GM23248 (cell line): ENCODE measurements at regions not wholly inside any gene's neighbourhood (a gene's known extent, or its start where the extent isn't known, plus 50 kb on each side); places are given as distances from the start of the nearest gene placed in this dataset.

Experiments used
- EZH2 ChIP-seq: fragments of 200-600 bp; sonication (generic); IDR thresholded peaks from 2 replicates; pipeline ENCODE4 v1.6.1; 2018; ENCODE audit warnings: antibody characterized with exemption, mild to moderate bottlenecking; ENCODE audit not compliant: insufficient read depth, poor library complexity, severe bottlenecking
- EZH2phosphoT487 ChIP-seq: fragments of 200-600 bp; sonication (generic); IDR thresholded peaks from 2 replicates; pipeline ENCODE4 v1.6.1; 2018; ENCODE audit warnings: antibody characterized with exemption, moderate library complexity, mild to moderate bottlenecking, low read depth; ENCODE audit not compliant: insufficient read depth

DNA sequence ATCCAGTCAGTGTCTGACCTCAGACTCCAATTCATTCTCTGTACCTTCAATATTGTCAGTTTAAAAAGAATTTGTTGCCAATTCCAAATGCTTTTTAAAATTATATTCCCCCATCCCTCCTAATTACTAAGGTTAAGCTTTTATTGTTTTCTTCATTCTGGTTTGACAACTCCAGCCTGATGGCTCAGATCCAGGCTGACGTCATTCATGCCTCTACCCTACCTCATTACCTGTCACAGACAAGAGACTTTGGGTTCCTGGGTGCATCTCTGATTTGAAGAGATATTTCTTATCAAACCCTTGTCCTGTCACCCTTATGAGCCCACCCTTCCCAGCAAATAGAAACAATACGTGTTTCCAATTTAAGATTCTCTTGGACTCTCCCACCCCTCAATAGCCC lies 300.2 kb upstream of the CLNK start:
- TF ChIP-seq EZH2, result no peak
- TF ChIP-seq EZH2phosphoT487, result no peak
